ENCODE measurements at regions not wholly inside any gene's neighbourhood (a gene's known extent, or its start where the extent isn't known, plus 50 kb on each side); places are given as distances from the start of the nearest gene placed in this dataset.

DNA sequence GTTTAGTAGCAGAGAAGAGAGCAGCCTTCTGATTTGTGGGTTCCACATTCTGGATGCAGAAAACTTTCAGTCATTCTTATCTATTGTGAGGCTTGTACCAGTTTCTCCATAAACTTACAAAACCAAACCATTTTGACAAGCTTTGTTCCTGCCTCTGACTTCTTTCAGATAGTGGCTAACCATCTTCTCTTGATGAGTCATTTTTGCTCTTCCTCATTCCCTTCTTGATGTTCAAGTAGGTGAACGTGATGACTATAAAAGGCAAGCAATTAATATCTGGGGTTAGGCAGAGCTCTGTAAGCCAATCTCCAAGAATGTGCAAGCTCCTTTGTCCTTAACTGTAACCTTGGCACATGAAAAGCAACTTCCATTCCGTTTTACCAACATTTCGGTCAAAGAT is 2083.1 kb upstream of the PIK3C3 start:
- H3K27me3 ChIP-seq (ENCODE audit: low read length), result no peaks in the 10 kb centered on the region
- no peak overlapping the region for H3K4me2 ChIP-seq (ENCODE audit: low read depth, low read length, poor library complexity, severe bottlenecking)
- H3K9me2 ChIP-seq (replicated peaks; ENCODE audit: insufficient read depth, low read length), result no peaks in the 10 kb centered on the region
- H3K36me3 ChIP-seq (ENCODE audit: low read length), result no peaks in the 10 kb centered on the region
- H3K9ac ChIP-seq (ENCODE audit: low read length), result no peak overlapping the region
- no peaks in the 10 kb centered on the region for H3K79me2 ChIP-seq (ENCODE audit: insufficient read depth, low read length)
- H3K27ac ChIP-seq (ENCODE audit: low read depth, low read length), result no peak overlapping the region
- H3K9me3 ChIP-seq (ENCODE audit: insufficient read depth, low read length), result no peaks in the 10 kb centered on the region
- no peak overlapping the region for H2AFZ ChIP-seq (ENCODE audit: low read depth, low read length, severe bottlenecking)
- TF ChIP-seq, protein P1, sequence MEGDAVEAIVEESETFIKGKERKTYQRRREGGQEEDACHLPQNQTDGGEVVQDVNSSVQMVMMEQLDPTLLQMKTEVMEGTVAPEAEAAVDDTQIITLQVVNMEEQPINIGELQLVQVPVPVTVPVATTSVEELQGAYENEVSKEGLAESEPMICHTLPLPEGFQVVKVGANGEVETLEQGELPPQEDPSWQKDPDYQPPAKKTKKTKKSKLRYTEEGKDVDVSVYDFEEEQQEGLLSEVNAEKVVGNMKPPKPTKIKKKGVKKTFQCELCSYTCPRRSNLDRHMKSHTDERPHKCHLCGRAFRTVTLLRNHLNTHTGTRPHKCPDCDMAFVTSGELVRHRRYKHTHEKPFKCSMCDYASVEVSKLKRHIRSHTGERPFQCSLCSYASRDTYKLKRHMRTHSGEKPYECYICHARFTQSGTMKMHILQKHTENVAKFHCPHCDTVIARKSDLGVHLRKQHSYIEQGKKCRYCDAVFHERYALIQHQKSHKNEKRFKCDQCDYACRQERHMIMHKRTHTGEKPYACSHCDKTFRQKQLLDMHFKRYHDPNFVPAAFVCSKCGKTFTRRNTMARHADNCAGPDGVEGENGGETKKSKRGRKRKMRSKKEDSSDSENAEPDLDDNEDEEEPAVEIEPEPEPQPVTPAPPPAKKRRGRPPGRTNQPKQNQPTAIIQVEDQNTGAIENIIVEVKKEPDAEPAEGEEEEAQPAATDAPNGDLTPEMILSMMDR (IDR thresholded peaks at IDR 0.05; ENCODE audit: insufficient read depth, low read length, poor library complexity, severe bottlenecking), result no peak
- TF ChIP-seq EZH2phosphoT487 (conservative IDR thresholded peaks at IDR 0.05; ENCODE audit: low read length), result no peak
- no peaks in the 10 kb centered on the region for H4K20me1 ChIP-seq (ENCODE audit: low read depth, low read length)
- H3K4me3 ChIP-seq (ENCODE audit: insufficient read depth, low read length, poor library complexity, severe bottlenecking), result no peak overlapping the region
- H3F3A ChIP-seq (ENCODE audit: insufficient read depth), result no peaks in the 10 kb centered on the region

DNA sequence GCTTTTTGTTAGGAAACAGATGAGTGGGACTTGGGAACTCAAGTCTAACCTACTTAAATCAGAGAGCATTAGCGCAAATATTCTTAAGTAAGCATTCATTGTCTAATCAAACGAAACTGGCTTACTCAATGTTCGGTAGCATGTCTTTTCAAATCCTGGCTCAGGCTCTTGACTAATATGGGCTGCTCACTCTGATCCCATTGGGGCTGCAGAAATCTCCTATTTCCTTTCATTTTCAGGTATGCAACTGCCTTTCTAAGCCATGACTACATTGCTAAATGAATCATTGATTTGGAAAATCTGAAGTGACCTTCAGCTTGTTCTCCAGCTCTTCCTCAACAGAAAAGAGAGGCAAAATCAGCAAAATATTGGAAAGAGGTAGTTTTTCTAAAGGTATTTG is 2084.4 kb upstream of the PIK3C3 start:
- Histone ChIP-seq H3K27ac (ENCODE audit: low read depth, low read length) (no peak overlapping the region), H3K4me3 (ENCODE audit: insufficient read depth, low read length, poor library complexity, severe bottlenecking) (no peak overlapping the region), H3K27me3 (ENCODE audit: low read length) (no peaks in the 10 kb centered on the region), H3F3A (ENCODE audit: insufficient read depth) (no peaks in the 10 kb centered on the region), H3K9me3 (ENCODE audit: insufficient read depth, low read length) (no peaks in the 10 kb centered on the region), H4K20me1 (ENCODE audit: low read depth, low read length) (no peaks in the 10 kb centered on the region), H3K36me3 (ENCODE audit: low read length) (no peaks in the 10 kb centered on the region), H3K9me2 (replicated peaks; ENCODE audit: insufficient read depth, low read length) (no peaks in the 10 kb centered on the region), H3K4me2 (ENCODE audit: low read depth, low read length, poor library complexity, severe bottlenecking) (no peak overlapping the region), H2AFZ (ENCODE audit: low read depth, low read length, severe bottlenecking) (no peak overlapping the region), H3K79me2 (ENCODE audit: insufficient read depth, low read length) (no peaks in the 10 kb centered on the region), H3K9ac (ENCODE audit: low read length) (no peak overlapping the region)
- TF ChIP-seq EZH2phosphoT487 (conservative IDR thresholded peaks at IDR 0.05; ENCODE audit: low read length), result no peak
- TF ChIP-seq, protein P1 (IDR thresholded peaks at IDR 0.05; ENCODE audit: insufficient read depth, low read length, poor library complexity, severe bottlenecking), result no peak

DNA sequence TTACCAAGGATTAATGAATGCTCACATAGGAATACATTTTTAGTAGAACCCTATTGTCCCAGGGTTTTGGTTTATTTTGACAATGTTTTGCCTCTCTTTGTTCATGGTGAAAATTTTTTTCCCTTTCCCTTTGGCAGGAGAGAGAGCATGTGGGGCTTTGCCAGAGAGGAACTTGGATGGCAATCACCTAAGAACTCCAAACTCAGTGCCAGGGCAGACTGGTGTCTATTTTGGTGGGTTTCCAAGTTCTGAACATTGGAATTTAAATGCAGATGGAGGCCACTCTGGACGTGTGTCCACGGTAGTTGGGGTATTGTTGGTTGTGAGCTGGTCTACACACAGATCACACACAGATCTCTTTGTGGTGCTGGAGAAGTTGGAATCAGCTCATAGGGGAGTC is 2091.1 kb upstream of the PIK3C3 start:
- H3K79me2 ChIP-seq (ENCODE audit: insufficient read depth, low read length), result no peaks in the 10 kb centered on the region
- H3K9me3 ChIP-seq (ENCODE audit: insufficient read depth, low read length), result peaks cover 4% of the 10 kb centered on the region; the same call in 1 of the 2 replicates
- TF ChIP-seq, protein P1 (IDR thresholded peaks at IDR 0.05; ENCODE audit: insufficient read depth, low read length, poor library complexity, severe bottlenecking), result no peak
- TF ChIP-seq EZH2phosphoT487 (conservative IDR thresholded peaks at IDR 0.05; ENCODE audit: low read length), result no peak
- no peaks in the 10 kb centered on the region for H3F3A ChIP-seq (ENCODE audit: insufficient read depth)
- H3K27me3 ChIP-seq (ENCODE audit: low read length), result no peaks in the 10 kb centered on the region
- H3K36me3 ChIP-seq (ENCODE audit: low read length), result no peaks in the 10 kb centered on the region
- H3K9ac ChIP-seq (ENCODE audit: low read length), result no peak overlapping the region
- H2AFZ ChIP-seq (ENCODE audit: low read depth, low read length, severe bottlenecking), result no peak overlapping the region
- H3K9me2 ChIP-seq (replicated peaks; ENCODE audit: insufficient read depth, low read length), result no peaks in the 10 kb centered on the region
- H3K4me2 ChIP-seq (ENCODE audit: low read depth, low read length, poor library complexity, severe bottlenecking), result no peak overlapping the region
- no peak overlapping the region for H3K4me3 ChIP-seq (ENCODE audit: insufficient read depth, low read length, poor library complexity, severe bottlenecking)
- no peak overlapping the region for H3K27ac ChIP-seq (ENCODE audit: low read depth, low read length)
- no peaks in the 10 kb centered on the region for H4K20me1 ChIP-seq (ENCODE audit: low read depth, low read length)

All from SU-DHL-6 (cell line).